GM12874 (cell line): ENCODE measurements at regions not wholly inside any gene's neighbourhood (a gene's known extent, or its start where the extent isn't known, plus 50 kb on each side); places are given as distances from the start of the nearest gene placed in this dataset.

ENCODE experiments used
- CTCF ChIP-seq: IDR thresholded peaks from 2 replicates; pipeline ENCODE4 v1.5.1; 2011; ENCODE audit warnings: low read depth, mild to moderate bottlenecking, control low read depth, low read length, moderate library complexity; ENCODE audit not compliant: insufficient read depth

DNA sequence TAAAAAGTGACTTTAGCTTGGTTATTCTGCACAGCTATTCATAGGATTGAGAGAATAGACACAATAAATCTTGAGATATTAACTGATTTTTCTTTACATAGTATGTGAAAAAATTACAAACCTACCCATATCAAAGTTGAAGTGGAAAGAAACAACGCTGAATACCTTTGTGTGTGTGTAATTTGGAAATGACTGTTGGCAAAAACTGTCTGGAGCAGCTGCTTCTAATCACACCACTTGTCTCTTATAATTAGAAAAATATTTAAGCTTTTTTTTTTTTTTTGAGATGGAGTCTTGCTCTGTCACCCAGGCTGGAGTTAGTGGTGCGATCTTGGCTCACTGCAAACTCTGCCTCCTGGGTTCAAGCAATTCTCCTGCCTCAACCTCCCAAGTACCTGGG lies 110.8 kb upstream of the POC5 start:
- TF ChIP-seq CTCF: no peak

GRCh38 chr5:75824323-75824722 lies 107.1 kb upstream of the POC5 start:
- no peak for TF ChIP-seq CTCF

DNA sequence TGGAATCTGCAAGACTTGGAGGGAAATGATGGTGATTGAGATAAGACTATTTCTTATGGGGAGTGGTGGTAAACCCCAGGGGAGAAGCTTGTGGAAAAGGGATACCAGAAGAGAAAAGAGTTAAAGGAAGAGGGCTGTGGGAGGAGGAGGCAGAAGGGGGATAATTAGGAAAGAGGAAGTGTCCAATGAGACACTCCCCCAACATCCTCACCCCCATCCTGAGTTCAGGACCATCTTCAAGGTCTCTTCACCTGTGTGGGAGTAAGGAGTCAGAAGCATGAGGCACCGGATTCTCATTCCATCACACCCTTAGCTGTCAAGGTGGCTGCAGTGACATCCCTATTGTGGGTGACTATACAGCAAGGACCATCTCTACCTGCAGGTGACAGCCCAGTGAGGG lies 106.6 kb upstream of the POC5 start:
- no peak for TF ChIP-seq CTCF

- TF ChIP-seq CTCF: no peak
Measured at GRCh38 chr5:75818661-75819060, 101.4 kb upstream of the POC5 start.
